ENCODE measurements at regions not wholly inside any gene's neighbourhood (a gene's known extent, or its start where the extent isn't known, plus 50 kb on each side); places are given as distances from the start of the nearest gene placed in this dataset.

- DNase-seq (ENCODE audit: low read depth) = no peak
- no peak for TF ChIP-seq CTCF (conservative IDR thresholded peaks at IDR 0.05; ENCODE audit: low read depth, low read length)
- H3K4me3 ChIP-seq (ENCODE audit: low read length) = no peak overlapping the region
Measured at GRCh38 chr14:40292664-40293063, 860.4 kb upstream of the FBXO33 start.

GRCh38 chr14:40282196-40282595 lies 850.0 kb upstream of the FBXO33 start:
- no peak for TF ChIP-seq CTCF (conservative IDR thresholded peaks at IDR 0.05; ENCODE audit: low read depth, low read length)
- no peak for DNase-seq (ENCODE audit: low read depth)
- no peak overlapping the region for H3K4me3 ChIP-seq (ENCODE audit: low read length)

- no peak overlapping the region for H3K4me3 ChIP-seq (ENCODE audit: low read length)
- DNase-seq (ENCODE audit: low read depth) = no peak
- TF ChIP-seq CTCF (conservative IDR thresholded peaks at IDR 0.05; ENCODE audit: low read depth, low read length) = no peak
Measured at GRCh38 chr14:40280652-40281051, 848.4 kb upstream of the FBXO33 start.

- DNase-seq (ENCODE audit: low read depth) = no peak
- no peak overlapping the region for H3K4me3 ChIP-seq (ENCODE audit: low read length)
- no peak for TF ChIP-seq CTCF (conservative IDR thresholded peaks at IDR 0.05; ENCODE audit: low read depth, low read length)
Measured at GRCh38 chr14:40273417-40273816, 841.2 kb upstream of the FBXO33 start.

- no peak for TF ChIP-seq CTCF (conservative IDR thresholded peaks at IDR 0.05; ENCODE audit: low read depth, low read length)
- no peak overlapping the region for H3K4me3 ChIP-seq (ENCODE audit: low read length)
- no peak for DNase-seq (ENCODE audit: low read depth)
Measured at GRCh38 chr14:40271480-40271879, 839.2 kb upstream of the FBXO33 start.

- no peak for TF ChIP-seq CTCF (conservative IDR thresholded peaks at IDR 0.05; ENCODE audit: low read depth, low read length)
- DNase-seq (ENCODE audit: low read depth) = no peak
- no peak overlapping the region for H3K4me3 ChIP-seq (ENCODE audit: low read length)
Measured at GRCh38 chr14:40269436-40269835, 837.2 kb upstream of the FBXO33 start.

- TF ChIP-seq CTCF (conservative IDR thresholded peaks at IDR 0.05; ENCODE audit: low read depth, low read length) = no peak
- H3K4me3 ChIP-seq (ENCODE audit: low read length) = no peak overlapping the region
- DNase-seq (ENCODE audit: low read depth) = no peak
Measured at GRCh38 chr14:40268236-40268635, 836.0 kb upstream of the FBXO33 start.
